ENCODE measurements at regions not wholly inside any gene's neighbourhood (a gene's known extent, or its start where the extent isn't known, plus 50 kb on each side); places are given as distances from the start of the nearest gene placed in this dataset.

GRCh38 chr12:105992849-105993740 is 145.7 kb downstream of the NUAK1 start:
- TF ChIP-seq CTCF (IDR thresholded peaks at IDR 0.05) (no peak), POLR2A (IDR thresholded peaks at IDR 0.05) (no peak), POLR2AphosphoS5 (IDR thresholded peaks at IDR 0.05) (no peak)
